ENCODE measurements at regions not wholly inside any gene's neighbourhood (a gene's known extent, or its start where the extent isn't known, plus 50 kb on each side); places are given as distances from the start of the nearest gene placed in this dataset.

GRCh38 chr1:232481091-232481490 lies 148.8 kb downstream of the SIPA1L2 start:
- no peaks in the 10 kb centered on the region for H3K36me3 ChIP-seq (ENCODE audit: insufficient read depth, low read length)
- intact Hi-C loops (cut with DNase I, micrococcal nuclease) = no loop called here
- H3K27ac ChIP-seq (ENCODE audit: low read depth in 1 of 2, low read length in 2 of 2) = no peak overlapping the region
- ATAC-seq (ENCODE audit: poor library complexity) = no peak
- Mint-ChIP-seq H3K27ac (no peak overlapping the region), H3K36me3 (ENCODE audit: low read depth) (no peaks in the 10 kb centered on the region), H3K4me1 (ENCODE audit: low read depth) (no peaks in the 10 kb centered on the region), H3K4me3 (no peak overlapping the region), H3K9me3 (no peaks in the 10 kb centered on the region), H3K27me3 (no peaks in the 10 kb centered on the region)
- CTCF ChIA-PET = no interaction called here
- H3K4me1 ChIP-seq (ENCODE audit: insufficient read depth, low read length) = no peaks in the 10 kb centered on the region
- DNase-seq = no peak
- no peaks in the 10 kb centered on the region for H3K27me3 ChIP-seq (ENCODE audit: control insufficient read depth in 1 of 2, insufficient read depth in 2 of 2, low read length in 2 of 2)
- POLR2A ChIA-PET = no interaction called here
- H3K9me3 ChIP-seq (ENCODE audit: control insufficient read depth in 1 of 2, insufficient read depth in 1 of 2, low read length in 2 of 2) = no peaks in the 10 kb centered on the region
- H3K4me3 ChIP-seq (ENCODE audit: low read length) = no peak overlapping the region
- TF ChIP-seq, protein P1, sequence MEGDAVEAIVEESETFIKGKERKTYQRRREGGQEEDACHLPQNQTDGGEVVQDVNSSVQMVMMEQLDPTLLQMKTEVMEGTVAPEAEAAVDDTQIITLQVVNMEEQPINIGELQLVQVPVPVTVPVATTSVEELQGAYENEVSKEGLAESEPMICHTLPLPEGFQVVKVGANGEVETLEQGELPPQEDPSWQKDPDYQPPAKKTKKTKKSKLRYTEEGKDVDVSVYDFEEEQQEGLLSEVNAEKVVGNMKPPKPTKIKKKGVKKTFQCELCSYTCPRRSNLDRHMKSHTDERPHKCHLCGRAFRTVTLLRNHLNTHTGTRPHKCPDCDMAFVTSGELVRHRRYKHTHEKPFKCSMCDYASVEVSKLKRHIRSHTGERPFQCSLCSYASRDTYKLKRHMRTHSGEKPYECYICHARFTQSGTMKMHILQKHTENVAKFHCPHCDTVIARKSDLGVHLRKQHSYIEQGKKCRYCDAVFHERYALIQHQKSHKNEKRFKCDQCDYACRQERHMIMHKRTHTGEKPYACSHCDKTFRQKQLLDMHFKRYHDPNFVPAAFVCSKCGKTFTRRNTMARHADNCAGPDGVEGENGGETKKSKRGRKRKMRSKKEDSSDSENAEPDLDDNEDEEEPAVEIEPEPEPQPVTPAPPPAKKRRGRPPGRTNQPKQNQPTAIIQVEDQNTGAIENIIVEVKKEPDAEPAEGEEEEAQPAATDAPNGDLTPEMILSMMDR (IDR thresholded peaks at IDR 0.05) = no peak

DNA sequence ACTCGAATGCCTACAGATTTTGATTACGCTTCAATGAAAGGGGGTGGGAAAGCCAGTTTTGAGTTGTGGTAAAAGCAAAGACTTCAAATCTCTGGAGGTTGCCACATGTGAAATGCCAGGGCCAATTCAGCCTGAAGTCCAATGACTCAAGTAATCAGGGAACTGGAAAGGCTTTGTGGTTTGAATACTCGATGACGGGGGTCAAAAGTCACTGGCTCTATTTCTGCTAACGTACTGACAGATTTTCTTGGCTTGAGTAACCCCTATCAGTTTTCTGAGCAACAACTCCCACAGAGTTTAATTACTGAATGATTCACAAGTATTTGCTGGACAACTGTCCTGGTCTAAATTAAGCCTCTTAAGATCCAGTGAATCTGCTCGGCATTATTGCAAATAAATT lies 152.2 kb downstream of the SIPA1L2 start:
- ChIA-PET CTCF (no interaction called here), POLR2A (no interaction called here)
- DNase-seq (no peak), ATAC-seq (ENCODE audit: poor library complexity) (no peak)
- Histone ChIP-seq H3K4me1 (ENCODE audit: insufficient read depth, low read length) (no peaks in the 10 kb centered on the region), H3K4me3 (ENCODE audit: low read length) (no peak overlapping the region), H3K36me3 (ENCODE audit: insufficient read depth, low read length) (no peaks in the 10 kb centered on the region), H3K9me3 (ENCODE audit: control insufficient read depth in 1 of 2, insufficient read depth in 1 of 2, low read length in 2 of 2) (no peaks in the 10 kb centered on the region), H3K27ac (ENCODE audit: low read depth in 1 of 2, low read length in 2 of 2) (no peak overlapping the region), H3K27me3 (ENCODE audit: control insufficient read depth in 1 of 2, insufficient read depth in 2 of 2, low read length in 2 of 2) (no peaks in the 10 kb centered on the region)
- Mint-ChIP-seq H3K9me3 (no peaks in the 10 kb centered on the region), H3K36me3 (ENCODE audit: low read depth) (no peaks in the 10 kb centered on the region), H3K27me3 (no peaks in the 10 kb centered on the region), H3K4me3 (no peak overlapping the region), H3K27ac (no peak overlapping the region), H3K4me1 (ENCODE audit: low read depth) (no peaks in the 10 kb centered on the region)
- intact Hi-C loops (cut with DNase I, micrococcal nuclease) = no loop called here
- TF ChIP-seq, protein P1 (IDR thresholded peaks at IDR 0.05) = no peak

DNA sequence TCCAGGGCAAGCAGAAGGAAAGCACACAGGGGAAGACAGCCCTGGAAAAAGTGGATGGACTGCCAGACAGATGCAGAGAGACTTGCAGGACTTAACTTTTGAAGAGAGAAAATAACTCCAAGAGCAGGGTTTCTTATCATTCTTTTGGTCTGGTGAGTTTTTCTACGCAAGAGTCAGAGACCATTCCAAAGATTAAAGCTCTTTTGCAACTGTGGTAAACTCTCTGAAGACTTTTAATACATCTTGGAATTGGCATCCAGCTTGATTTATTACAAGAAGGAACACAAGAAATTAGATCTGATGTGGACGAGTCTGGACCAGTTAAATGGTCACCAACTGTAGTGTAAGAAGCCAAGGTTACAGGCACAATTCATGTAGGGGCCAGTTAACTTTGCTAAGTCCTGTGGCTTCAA lies 153.4 kb downstream of the SIPA1L2 start:
- ATAC-seq (ENCODE audit: poor library complexity) (no peak), DNase-seq (no peak)
- H3K27me3 Mint-ChIP-seq = no peaks in the 10 kb centered on the region
- ChIA-PET POLR2A (no interaction called here), CTCF (no interaction called here)
- intact Hi-C loops (cut with DNase I, micrococcal nuclease) = no loop called here
- Histone ChIP-seq H3K27ac (ENCODE audit: low read depth in 1 of 2, low read length in 2 of 2) (no peak overlapping the region), H3K4me3 (ENCODE audit: low read length) (no peak overlapping the region), H3K9me3 (ENCODE audit: control insufficient read depth in 1 of 2, insufficient read depth in 1 of 2, low read length in 2 of 2) (no peaks in the 10 kb centered on the region), H3K36me3 (ENCODE audit: insufficient read depth, low read length) (no peaks in the 10 kb centered on the region), H3K27me3 (ENCODE audit: control insufficient read depth in 1 of 2, insufficient read depth in 2 of 2, low read length in 2 of 2) (no peaks in the 10 kb centered on the region), H3K4me1 (ENCODE audit: insufficient read depth, low read length) (no peaks in the 10 kb centered on the region)
- no peaks in the 10 kb centered on the region for H3K4me1 Mint-ChIP-seq (ENCODE audit: low read depth)
- H3K36me3 Mint-ChIP-seq (ENCODE audit: low read depth) = no peaks in the 10 kb centered on the region
- H3K27ac Mint-ChIP-seq = no peak overlapping the region
- H3K4me3 Mint-ChIP-seq = no peak overlapping the region
- TF ChIP-seq, protein P1 (IDR thresholded peaks at IDR 0.05) = no peak
- H3K9me3 Mint-ChIP-seq = no peaks in the 10 kb centered on the region
